ENCODE measurements at regions not wholly inside any gene's neighbourhood (a gene's known extent, or its start where the extent isn't known, plus 50 kb on each side); places are given as distances from the start of the nearest gene placed in this dataset.
A peak's percentile ranks its signal among the peaks of the same experiment; 100 is the strongest.

DNA sequence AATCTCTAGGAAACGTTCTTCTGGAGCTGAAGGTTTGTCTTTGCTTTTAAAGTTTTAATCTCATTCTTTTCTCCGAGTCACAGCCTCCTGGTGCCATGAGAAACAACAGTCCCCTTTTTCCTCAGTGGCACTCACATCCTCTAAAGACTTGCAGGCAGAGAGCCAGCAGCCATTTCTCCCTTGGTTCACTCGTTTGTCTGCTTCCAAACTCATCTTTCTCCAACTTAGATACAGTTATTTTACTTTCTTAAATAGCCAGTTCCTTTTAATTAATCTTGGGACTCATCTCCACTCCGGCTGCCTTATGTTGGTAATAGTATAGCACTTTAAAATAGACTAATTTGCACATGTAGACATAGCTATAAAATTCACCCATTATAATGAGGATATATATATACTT is 555.2 kb downstream of the FGF9 start:
- Mint-ChIP-seq H3K27ac (no peak overlapping the region), H3K27me3 (no peaks in the 10 kb centered on the region), H3K36me3 (no peaks in the 10 kb centered on the region), H3K4me3 (no peak overlapping the region), H3K4me1 (peaks cover 19% of the 10 kb centered on the region), H3K9me3 (peaks cover 3% of the 10 kb centered on the region)
- ATAC-seq: no peak

DNA sequence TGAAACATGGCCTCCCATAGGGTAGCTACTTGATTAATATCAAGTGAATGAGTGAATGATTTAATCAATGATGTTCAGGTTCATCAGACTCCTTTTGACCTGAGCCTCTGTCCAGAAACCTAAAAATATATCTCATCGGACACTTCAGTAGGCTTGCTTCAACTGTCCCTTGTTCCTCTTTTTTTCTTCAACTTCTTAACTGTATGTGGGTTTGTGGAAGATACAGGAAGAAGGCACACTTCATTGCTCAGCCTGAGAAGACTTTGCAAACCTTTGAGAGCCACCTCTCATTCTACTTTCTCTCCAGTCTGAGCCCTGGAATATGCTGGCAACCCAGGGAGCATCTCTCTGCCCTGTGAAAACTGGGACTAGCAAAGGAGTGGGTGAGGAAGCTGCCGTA is 557.0 kb downstream of the FGF9 start:
- no peak overlapping the region for H3K27ac Mint-ChIP-seq
- H3K4me3 Mint-ChIP-seq: no peak overlapping the region
- ATAC-seq: peak; percentile 74
- H3K36me3 Mint-ChIP-seq: no peaks in the 10 kb centered on the region
- peaks cover 19% of the 10 kb centered on the region for H3K4me1 Mint-ChIP-seq
- H3K9me3 Mint-ChIP-seq: peaks cover 5% of the 10 kb centered on the region
- no peaks in the 10 kb centered on the region for H3K27me3 Mint-ChIP-seq

DNA sequence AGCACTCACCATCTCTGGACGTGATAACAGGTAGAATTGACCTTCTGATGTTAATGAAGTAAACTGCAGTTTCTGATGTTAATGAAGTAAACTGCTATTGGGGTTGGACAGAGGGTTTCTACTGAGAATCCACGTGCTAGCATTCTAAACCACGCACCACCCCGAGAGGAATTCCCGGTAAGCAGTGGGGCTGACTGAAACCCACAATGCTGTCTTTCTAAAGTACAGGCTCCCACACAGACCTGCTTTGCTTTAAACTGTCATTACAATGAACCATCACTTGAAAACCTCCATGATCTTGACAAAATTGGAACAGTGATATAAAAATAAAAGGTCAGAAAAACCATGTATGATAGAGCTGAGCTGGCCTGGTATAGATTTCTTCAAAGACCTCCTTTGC is 559.0 kb downstream of the FGF9 start:
- Mint-ChIP-seq H3K36me3 (no peaks in the 10 kb centered on the region), H3K4me3 (no peak overlapping the region), H3K27ac (no peak overlapping the region), H3K4me1 (peaks cover 19% of the 10 kb centered on the region), H3K9me3 (peaks cover 5% of the 10 kb centered on the region), H3K27me3 (no peaks in the 10 kb centered on the region)
- ATAC-seq: no peak

DNA sequence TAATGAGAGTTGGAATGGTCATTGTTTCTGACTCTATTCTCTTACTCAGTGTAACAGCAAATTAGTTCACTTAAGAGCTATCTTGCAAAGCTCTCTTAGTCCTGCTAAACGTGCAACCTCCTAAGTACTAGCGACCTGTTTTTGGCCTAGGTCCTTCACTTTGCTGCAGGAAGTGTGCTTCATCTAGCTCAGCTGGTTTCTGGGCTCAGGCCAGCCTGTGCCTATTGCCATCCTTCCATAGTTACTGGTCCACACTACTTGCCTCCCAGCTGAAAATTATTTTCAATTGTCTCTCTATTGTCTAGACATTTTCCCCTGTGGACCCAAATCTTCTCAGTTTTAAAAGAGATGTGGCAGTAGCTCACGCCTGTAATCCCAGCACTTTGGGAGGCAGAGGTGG is 561.3 kb downstream of the FGF9 start:
- H3K4me1 Mint-ChIP-seq: peaks cover 16% of the 10 kb centered on the region
- no peak overlapping the region for H3K4me3 Mint-ChIP-seq
- no peak overlapping the region for H3K27ac Mint-ChIP-seq
- peaks cover 5% of the 10 kb centered on the region for H3K9me3 Mint-ChIP-seq
- ATAC-seq: no peak
- H3K36me3 Mint-ChIP-seq: no peaks in the 10 kb centered on the region
- no peaks in the 10 kb centered on the region for H3K27me3 Mint-ChIP-seq

DNA sequence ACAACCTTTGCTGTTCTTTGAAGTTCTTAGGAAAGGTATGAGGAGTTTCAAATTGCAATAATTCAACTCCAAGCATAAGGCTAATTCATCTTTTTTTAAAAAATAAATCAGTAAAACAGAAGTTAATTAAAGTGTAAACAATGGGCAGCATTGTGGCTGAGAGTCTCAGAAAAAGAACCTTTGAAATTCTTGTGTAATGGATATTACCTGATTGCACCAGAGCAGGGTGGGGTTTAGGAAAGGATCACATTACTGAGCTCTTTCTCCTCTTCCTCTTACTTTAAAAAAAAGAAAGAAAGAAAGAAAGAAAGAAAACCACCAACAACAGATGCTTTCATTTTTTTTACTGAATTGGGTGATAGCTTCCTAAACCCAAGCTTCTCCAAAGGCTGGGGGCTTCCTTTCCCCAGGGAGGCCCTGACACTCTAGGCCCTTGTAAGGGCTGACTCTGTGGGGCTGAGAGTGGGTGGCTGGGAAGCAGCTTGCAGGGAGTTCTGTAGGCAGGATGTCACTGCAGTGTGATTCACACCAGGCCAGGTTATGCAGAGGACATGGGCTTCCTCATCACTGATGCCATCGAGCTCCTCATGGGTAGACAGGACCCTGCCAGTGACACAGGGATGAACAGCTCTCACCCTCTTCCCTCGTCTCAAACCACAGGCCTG is 564.5 kb downstream of the FGF9 start:
- ATAC-seq: no peak
- Mint-ChIP-seq H3K4me1 (no peaks in the 10 kb centered on the region), H3K4me3 (no peak overlapping the region)

DNA sequence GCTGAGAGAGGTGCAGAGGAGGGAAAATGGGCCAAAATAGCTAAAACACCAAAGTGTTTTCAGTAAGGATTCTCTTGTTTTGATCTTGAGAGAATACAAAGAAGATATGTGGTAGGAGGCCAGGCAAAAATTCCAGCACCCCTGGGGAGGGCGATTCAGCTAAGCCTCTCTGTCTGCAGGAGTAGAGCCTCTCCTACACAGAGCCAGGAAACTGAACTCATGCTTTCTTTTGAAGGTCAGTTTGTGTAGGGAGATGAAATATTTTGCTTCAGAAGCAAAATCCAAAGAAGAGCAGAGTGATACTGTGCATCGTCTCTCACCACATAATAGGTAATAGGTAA is 565.0 kb downstream of the FGF9 start:
- H3K36me3 Mint-ChIP-seq: no peaks in the 10 kb centered on the region
- H3K9me3 Mint-ChIP-seq: peaks cover 7% of the 10 kb centered on the region
- H3K27ac Mint-ChIP-seq: no peak overlapping the region
- H3K27me3 Mint-ChIP-seq: no peaks in the 10 kb centered on the region
- no peak for ATAC-seq
- no peaks in the 10 kb centered on the region for H3K4me1 Mint-ChIP-seq
- no peak overlapping the region for H3K4me3 Mint-ChIP-seq

More for the DNA sequence above, 564.5 kb downstream of the FGF9 start:
- Mint-ChIP-seq H3K27ac (no peak overlapping the region), H3K27me3 (no peaks in the 10 kb centered on the region), H3K9me3 (peaks cover 8% of the 10 kb centered on the region), H3K36me3 (no peaks in the 10 kb centered on the region)

DNA sequence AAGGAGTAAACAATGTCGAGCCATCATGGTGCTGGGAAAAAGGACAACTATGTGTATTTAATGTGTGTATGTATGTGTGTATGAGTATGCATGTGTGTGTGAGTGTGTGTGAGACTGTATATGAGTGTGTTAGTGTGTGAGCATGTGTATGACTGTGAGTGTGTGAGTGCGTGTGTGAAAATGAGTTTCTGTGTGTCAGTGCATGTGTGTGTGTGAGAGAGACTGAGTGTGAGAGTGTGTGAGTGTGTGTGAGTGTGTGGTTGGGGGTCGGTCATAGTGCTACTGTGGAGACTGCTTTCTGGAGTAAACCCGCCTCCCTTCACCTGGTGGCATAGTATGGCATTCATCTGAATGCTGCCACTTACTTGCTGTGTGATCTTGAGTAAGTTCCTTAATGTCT is 567.4 kb downstream of the FGF9 start:
- no peaks in the 10 kb centered on the region for H3K36me3 Mint-ChIP-seq
- H3K9me3 Mint-ChIP-seq: peaks cover 6% of the 10 kb centered on the region
- ATAC-seq: no peak
- no peaks in the 10 kb centered on the region for H3K27me3 Mint-ChIP-seq
- H3K4me3 Mint-ChIP-seq: no peak overlapping the region
- H3K27ac Mint-ChIP-seq: no peak overlapping the region
- H3K4me1 Mint-ChIP-seq: no peaks in the 10 kb centered on the region

DNA sequence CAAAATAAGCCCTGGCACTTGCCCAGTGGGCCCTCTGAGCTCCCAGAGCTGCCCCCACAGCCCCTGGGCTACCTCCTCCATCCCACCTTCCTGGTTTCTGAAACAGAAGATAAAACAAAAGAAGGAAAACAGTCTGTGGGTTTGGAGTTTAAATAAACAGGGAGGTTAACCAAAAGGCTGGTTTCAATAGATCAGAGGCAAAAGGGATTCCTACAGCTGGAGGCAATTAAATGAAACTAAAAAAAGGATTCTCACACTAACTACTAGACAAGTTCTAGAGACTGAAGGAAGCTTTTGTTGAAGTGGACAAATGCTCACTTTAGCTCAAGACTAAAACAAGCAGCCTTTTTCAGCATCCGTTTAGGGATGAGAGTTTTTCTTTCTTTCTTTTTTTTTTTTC is 569.8 kb downstream of the FGF9 start:
- Mint-ChIP-seq H3K9me3 (peaks cover 6% of the 10 kb centered on the region), H3K4me3 (no peak overlapping the region), H3K27ac (no peak overlapping the region), H3K27me3 (no peaks in the 10 kb centered on the region), H3K4me1 (no peaks in the 10 kb centered on the region), H3K36me3 (no peaks in the 10 kb centered on the region)
- no peak for ATAC-seq

DNA sequence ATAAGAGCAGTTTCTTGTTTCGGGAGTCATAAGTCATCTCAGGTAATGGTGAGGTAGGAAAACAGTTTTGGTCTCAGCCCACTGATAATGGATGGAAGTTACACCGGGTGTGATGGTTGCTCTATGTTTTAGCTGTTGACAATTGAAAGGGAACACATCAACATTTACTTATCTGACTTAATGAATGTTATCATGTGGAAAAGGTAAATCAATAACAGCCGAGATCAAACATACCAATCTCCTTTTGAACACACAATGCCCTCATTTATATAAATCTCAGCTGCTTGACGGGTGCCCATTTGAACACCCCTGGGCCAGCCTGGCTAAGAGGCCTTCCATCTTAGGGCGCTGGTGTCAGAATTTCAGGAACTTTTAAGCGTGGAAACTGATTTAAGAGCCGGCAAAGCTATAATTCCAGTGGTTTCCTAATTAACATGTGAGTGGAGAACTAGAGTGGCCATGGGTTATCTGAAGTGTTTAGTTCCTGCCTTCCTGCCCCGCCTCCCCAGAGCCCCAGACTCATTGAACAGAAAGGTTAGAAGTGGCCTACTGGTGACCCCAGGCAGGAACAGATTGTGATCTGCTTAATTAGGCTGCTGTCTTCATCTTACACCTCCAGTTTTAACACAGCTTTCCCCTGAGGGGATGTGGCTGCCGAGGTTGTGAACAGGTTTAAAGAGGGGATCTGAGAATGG is 572.7 kb downstream of the FGF9 start:
- ATAC-seq: no peak
- H3K36me3 Mint-ChIP-seq: no peaks in the 10 kb centered on the region
- peaks cover 3% of the 10 kb centered on the region for H3K9me3 Mint-ChIP-seq
- no peak overlapping the region for H3K4me3 Mint-ChIP-seq
- no peak overlapping the region for H3K27ac Mint-ChIP-seq
- H3K4me1 Mint-ChIP-seq: no peaks in the 10 kb centered on the region
- no peaks in the 10 kb centered on the region for H3K27me3 Mint-ChIP-seq

DNA sequence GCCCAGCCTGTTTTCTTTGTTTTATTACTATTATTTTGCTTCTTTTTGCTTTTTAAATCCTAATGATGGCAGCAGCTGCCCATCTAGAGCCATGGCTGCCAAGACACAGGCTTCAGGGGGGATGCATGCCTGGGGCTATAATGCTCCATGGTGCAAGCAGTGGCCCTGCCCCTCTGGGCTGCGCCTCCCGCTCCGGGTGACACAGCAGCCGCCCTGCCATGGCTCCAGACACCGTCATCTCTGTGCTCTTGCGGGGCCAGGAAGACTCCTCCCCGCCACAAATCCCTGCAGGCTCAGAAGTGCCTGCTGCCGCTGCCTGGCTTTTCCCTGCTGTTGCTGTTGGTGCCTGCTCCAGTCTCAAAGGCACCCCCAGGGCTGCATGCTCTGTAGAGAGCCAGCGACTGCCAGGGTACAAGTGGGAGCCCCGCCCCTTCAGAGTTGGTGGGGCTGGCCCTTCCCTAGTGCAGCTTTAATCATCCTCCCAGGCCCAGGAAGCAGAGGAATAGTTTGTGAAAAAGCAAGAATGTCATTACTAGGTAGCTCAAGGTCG is 581.5 kb downstream of the FGF9 start:
- ATAC-seq: no peak
- no peak overlapping the region for H3K27ac Mint-ChIP-seq
- no peak overlapping the region for H3K4me3 Mint-ChIP-seq
- H3K27me3 Mint-ChIP-seq: no peaks in the 10 kb centered on the region
- H3K4me1 Mint-ChIP-seq: peaks cover 8% of the 10 kb centered on the region
- no peaks in the 10 kb centered on the region for H3K9me3 Mint-ChIP-seq
- no peaks in the 10 kb centered on the region for H3K36me3 Mint-ChIP-seq

DNA sequence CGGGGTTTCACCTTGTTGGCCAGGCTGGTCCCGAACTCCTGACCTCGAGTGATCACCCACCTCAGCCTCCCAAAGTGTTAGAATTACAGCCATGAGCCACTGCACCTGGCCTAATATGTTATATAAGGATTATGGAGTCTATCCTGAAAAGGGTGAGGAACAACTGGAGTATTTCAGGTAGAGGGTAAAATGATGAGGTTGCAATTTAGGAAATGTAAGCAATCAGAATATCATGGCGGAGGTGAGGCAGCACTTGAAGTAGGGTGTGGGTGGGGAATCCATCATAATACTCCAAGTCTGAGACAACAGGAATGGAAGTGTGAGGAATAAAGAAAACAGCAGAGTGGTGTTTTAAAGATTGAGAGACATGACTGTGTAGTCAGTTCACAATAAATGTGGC is 582.2 kb downstream of the FGF9 start:
- Mint-ChIP-seq H3K4me1 (peaks cover 8% of the 10 kb centered on the region), H3K9me3 (no peaks in the 10 kb centered on the region), H3K36me3 (no peaks in the 10 kb centered on the region), H3K27me3 (no peaks in the 10 kb centered on the region), H3K4me3 (no peak overlapping the region), H3K27ac (no peak overlapping the region)
- ATAC-seq: no peak

DNA sequence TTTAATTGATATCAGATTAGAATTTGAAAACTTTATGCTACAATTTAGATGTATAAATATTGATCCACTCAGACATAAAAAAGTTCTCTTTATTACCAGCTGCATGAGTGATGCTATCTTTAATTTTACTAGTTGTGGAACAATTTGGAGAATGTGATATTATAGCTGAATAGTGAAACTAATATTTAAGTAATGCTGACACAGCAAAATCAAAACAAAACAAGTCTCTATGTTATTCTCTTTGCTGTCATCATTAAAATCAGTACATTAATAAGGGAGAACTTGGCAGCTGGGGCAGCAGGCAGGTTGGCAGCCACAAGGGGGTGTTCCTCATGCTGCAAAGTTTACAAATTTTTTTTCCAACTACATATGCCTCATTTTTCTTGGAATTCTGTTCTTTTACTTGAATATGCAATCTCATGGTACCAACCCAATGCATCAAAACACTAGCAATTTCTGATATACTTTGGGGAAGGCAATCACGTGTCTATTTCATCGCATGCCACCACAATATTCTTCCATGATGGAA is 585.3 kb downstream of the FGF9 start:
- no peaks in the 10 kb centered on the region for H3K36me3 Mint-ChIP-seq
- H3K4me3 Mint-ChIP-seq: no peak overlapping the region
- ATAC-seq: no peak
- no peak overlapping the region for H3K27ac Mint-ChIP-seq
- no peaks in the 10 kb centered on the region for H3K9me3 Mint-ChIP-seq
- H3K4me1 Mint-ChIP-seq: peaks cover 8% of the 10 kb centered on the region
- H3K27me3 Mint-ChIP-seq: no peaks in the 10 kb centered on the region

DNA sequence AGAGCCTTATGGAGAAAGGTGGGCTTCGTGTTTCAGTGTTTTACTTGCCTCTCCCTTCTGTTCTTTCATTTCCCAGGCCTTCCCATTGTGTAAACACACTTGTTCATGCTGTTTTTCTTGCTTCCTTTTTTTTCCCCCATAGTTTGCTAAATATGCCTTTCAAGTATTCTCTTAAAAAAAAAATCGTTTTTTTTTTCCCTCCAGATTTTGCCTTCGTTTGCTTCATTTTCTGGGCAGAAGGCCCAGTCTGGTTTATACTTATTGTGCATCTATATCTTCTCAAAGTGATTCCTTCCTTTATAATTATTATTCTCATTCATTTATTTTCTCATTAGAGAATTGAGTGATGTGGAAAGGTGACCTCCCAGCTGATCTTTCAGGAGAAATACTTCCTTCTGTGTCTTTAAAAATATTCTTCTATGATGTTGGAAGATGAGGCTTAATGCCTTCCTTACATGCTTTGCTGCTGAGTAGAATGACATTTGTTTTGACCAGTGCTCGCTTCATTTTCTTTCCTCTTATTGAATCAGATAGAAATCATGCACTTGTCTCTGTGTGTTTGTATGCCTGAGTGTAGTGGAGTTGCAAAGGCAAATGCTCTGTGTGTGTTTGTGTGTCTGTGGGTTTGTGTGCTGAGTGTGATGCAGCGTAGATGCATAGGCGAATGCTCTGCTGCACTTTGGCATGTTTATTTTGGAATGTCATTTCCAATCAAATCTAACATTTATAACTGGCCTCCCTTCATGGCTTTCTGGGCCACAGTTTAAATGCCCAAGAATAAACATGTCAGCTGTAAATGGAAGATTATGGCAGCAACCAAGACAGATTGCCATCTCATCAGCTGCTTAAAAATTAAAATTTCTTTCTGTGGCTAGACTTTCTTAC is 591.4 kb downstream of the FGF9 start:
- Mint-ChIP-seq H3K27me3 (no peaks in the 10 kb centered on the region), H3K36me3 (no peaks in the 10 kb centered on the region), H3K4me1 (no peaks in the 10 kb centered on the region), H3K9me3 (no peaks in the 10 kb centered on the region), H3K27ac (no peak overlapping the region), H3K4me3 (no peak overlapping the region)
- ATAC-seq: no peak

DNA sequence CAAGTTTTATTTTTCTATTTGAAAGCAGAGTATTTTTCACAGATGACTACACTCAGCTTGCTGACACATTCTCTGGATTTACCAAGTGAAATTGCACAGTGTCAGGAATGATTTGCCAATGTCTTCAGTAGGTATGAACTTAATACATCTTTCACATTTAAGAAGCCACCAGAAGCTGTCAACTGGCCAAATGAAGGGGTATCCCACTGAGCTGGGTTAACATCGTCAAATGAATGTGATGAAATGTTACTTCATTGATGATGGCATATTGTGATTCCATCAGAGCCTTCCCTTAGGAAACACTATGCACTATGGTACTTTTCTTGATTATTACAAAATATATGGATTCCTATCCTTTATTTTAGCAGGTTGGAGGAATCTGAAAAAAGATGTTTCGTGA is 592.3 kb downstream of the FGF9 start:
- H3K4me1 Mint-ChIP-seq: no peaks in the 10 kb centered on the region
- no peak overlapping the region for H3K27ac Mint-ChIP-seq
- H3K36me3 Mint-ChIP-seq: no peaks in the 10 kb centered on the region
- no peaks in the 10 kb centered on the region for H3K9me3 Mint-ChIP-seq
- no peak overlapping the region for H3K4me3 Mint-ChIP-seq
- H3K27me3 Mint-ChIP-seq: no peaks in the 10 kb centered on the region
- ATAC-seq: no peak

DNA sequence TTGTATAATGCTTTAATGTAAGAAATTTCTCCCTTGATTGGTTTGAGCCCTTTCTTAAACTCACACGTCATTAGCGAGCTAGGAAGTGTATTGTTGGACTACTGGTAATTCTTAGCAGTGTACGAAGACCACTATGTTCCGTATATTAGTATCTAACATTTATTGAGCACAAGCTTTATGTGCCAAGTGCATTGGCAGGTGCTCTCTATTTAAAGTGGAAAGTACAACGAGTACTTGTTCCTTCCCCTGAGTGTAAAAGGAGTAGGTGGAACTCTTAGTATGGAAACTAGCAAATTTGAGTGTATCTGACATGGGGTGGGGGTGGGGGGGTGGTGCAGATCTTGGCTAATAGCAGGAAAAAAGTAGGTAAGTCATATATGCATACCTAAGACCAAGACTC is 594.7 kb downstream of the FGF9 start:
- no peaks in the 10 kb centered on the region for H3K4me1 Mint-ChIP-seq

More for the DNA sequence above, 594.7 kb downstream of the FGF9 start:
- no peaks in the 10 kb centered on the region for H3K9me3 Mint-ChIP-seq
- no peaks in the 10 kb centered on the region for H3K36me3 Mint-ChIP-seq
- ATAC-seq: no peak
- H3K27ac Mint-ChIP-seq: no peak overlapping the region
- no peaks in the 10 kb centered on the region for H3K27me3 Mint-ChIP-seq
- H3K4me3 Mint-ChIP-seq: no peak overlapping the region
